OCI-LY7 (cell line): ENCODE measurements at regions not wholly inside any gene's neighbourhood (a gene's known extent, or its start where the extent isn't known, plus 50 kb on each side); places are given as distances from the start of the nearest gene placed in this dataset.

Experiments used
- CTCF ChIP-seq: fragments of 200-600 bp; sonication (generic); conservative IDR thresholded peaks from 2 replicates; pipeline ENCODE4 v1.5.1; 2014; ENCODE audit warnings: mild to moderate bottlenecking, antibody characterized with exemption, low read length, moderate library complexity, mixed read lengths
- EZH2phosphoT487 ChIP-seq: fragments of 200-600 bp; sonication (generic); IDR thresholded peaks from 2 replicates; pipeline ENCODE4 v1.6.1; 2018; ENCODE audit warnings: low read depth, borderline replicate concordance, mild to moderate bottlenecking, mixed run types, antibody characterized with exemption, low read length, moderate library complexity, mixed read lengths

GRCh38 chr5:25964009-25964372, 1074.4 kb downstream of the CDH9 start:
- TF ChIP-seq CTCF, result no peak
- no peak for TF ChIP-seq EZH2phosphoT487
